HCEC 1CT (cell line): ENCODE measurements at regions not wholly inside any gene's neighbourhood (a gene's known extent, or its start where the extent isn't known, plus 50 kb on each side); places are given as distances from the start of the nearest gene placed in this dataset.

Source experiments
- DNase-seq: peaks from one replicate; pipeline ENCODE4 v3.0.0-alpha.2; 2017

GRCh38 chr1:59135761-59136255, 161.1 kb upstream of the FGGY start:
- no peak for DNase-seq

DNA sequence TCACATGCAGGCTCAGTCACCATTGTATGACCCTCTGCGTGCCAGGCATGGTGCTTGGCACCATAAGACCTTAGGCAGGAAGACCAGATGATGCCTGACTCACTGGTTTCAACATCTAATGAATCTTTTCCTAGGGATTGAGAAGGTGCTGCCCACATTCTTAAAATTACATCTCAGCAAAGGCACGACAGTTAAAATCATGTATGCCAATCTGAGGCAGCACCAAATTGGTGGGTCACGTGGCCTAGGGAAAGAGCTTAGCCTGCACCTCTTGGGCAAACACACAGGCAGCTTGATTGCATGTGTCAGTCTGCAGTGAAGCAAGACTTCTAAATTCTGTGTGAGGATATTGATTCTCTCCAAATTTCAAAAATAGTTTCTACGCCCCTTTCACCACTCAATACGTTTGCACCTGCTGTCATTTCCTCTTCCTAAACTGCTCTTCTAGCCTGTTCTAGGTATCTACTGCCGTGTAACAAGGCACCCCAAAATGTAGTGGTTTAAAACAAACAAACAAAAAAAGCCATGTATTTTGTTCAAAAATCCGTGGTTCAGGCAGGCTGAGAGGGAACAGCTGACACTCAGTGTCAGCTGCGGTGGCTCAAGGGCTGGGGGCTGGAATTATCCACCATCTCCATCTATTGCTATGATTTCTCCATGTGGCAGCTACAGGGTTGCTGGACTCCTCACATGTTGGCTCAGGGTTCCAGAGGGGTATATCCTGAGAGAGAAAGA, 160.2 kb upstream of the FGGY start:
- peak; percentile 58 for DNase-seq

DNA sequence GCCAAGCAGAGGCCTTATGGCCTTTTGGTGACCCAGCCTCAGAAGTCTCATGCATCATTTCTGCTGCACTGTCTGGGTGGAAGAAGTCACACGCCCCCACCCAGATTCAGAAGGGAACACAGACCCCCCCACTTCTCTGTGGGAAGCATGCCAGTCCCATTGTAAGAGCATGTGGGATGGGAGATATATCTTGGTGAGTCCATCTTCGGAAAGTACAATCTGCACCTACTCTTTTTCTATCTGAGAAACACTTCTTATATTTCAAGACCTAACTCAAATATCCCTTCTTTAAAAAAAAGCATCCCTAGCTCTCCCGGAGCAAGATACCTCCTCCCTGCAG, 159.6 kb upstream of the FGGY start:
- no peak for DNase-seq

DNA sequence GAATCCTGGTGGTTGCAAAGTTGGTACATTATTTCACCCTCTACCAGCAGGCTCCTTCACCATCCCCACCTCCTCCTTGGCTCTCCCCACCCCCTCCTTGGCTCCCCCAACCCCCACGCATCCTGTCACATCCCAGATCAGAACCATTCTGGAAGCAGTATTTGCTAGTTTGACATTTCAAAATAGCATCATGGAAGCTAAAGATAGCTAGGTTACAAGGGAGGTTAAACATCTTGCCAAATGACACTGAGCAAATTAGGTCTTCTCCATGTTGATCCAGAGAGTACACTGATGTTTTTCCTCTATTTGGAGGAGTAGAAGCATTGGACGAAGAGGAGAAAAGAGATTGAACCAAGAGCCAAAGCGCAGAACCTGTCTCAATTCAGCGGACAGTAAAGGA, 158.9 kb upstream of the FGGY start:
- no peak for DNase-seq

DNA sequence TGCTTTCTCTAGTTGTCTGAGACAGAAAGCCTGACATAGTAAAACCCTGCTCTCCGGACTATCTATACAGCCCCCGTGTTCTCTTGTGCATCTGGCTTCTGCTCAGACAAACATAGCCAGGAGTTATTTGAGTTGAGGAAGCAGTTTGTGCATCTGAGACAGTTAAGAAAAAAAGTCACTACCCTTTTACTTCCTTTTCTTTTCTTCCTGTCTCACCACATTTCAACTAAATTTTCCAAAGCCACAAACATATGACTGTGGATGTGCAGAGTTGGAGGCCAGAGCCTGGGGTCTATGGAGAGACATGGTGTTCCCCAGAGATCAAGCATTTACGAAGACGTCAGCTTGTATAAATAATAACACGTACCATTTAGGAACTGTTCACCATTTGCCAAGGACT, 158.5 kb upstream of the FGGY start:
- DNase-seq: no peak

GRCh38 chr1:59139396-59139795, 157.5 kb upstream of the FGGY start:
- DNase-seq: no peak

DNA sequence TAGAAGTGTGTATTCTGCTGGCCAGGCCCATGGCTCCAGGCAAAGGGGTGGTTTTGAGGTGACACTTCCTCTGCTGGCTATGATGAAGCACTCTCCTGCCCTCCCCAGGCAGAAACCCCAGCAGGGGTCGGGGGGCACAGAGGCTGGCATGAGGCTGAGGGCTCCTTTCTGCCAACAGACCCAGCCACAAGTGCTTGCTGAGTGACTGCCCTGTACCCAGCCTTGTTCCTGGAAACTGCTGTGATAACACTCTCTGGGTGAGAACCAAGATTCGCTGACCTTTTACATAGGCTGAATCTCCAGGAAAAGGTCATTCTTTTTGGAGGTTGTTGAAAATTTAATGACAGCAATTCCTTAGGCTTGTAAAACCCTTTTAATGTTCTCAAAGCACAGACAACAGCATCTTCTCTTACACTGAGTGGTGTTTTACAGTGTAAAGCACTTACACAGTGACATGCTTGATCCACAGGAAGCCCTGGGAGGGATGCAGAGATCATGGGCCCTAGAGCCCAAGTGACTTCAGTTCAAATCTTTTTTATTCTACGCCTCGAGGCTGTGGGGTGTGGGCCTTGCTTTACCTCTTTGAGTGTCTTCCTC, 155.5 kb upstream of the FGGY start:
- DNase-seq: no peak

DNA sequence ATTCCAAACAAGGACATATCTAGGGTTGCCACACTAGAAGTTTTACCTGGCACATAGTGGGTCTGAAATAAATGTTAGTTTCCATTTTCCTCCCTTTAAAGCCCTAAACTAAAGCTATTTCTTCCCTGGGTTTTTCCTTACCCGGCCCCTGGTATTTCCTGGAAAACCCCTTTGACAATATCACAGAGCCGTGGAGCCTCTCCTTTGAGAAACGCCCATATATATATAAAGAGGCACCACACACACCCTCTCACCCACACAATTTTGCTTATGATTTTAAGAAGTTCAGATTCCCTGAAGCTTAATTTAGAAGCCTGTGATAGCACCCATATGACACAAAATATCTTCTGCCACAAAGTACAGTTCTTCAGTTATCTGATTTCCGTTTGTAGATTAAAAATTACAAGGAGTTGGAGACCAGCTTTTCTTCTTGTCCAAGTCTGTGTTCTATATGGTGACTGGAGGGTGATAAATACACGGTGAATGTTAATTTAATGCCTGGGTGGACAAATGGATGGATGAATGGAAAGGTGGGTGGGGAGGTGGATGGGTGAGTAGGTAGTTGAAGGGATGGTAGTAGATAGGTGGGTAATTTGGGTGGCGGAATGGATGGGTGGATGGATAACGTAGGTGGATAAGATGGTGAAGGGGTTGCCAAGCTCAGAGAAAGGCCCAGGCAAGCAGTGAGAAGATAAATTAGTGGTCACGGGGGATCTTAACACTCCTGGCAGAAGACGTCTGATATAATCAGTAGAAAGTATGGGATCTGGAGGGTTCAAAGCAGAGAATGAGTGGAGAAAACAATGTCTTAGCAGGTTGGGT, 154.4 kb upstream of the FGGY start:
- DNase-seq: no peak

DNA sequence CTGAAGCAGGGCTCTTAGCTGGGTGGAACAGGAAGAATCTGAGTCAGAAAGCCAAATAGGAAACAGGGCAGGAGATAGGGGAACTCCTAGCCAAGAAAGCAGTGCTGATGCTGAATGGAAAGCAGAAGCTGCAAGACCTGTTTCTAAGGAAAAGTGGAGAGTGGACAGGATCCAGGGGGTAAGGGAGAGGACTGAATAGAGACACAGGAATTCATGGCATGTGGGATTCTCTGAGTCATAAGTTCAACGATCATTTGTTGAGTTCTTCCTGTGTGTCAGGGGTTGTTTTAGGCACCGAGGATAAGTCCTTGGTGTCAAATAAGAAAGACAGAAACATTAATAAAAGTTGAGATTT, 153.8 kb upstream of the FGGY start:
- DNase-seq: peak; percentile 98

- peak; percentile 44 for DNase-seq
These were observed 153.1 kb upstream of the FGGY start for GRCh38 chr1:59143811-59144210.

DNA sequence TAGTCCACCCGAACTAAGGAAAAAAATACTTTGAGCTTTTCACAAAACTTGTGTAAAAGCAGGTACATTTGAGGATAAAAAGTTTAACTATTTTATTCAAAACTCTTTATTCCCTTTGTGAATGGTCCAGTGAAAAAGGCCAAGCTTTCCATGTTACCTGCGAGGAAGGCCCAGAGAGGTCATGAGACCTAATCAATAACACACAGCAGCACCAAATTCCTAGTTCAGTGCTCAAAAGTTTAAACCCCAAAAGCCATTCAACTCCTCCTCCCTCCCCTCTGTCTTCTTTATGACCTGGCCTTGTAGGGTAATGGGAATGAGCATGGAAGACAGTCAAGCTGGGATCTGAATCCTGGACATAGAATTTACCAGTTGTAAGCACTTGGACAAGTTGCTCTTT, 151.9 kb upstream of the FGGY start:
- no peak for DNase-seq

GRCh38 chr1:59146056-59146455, 150.8 kb upstream of the FGGY start:
- DNase-seq: no peak

GRCh38 chr1:59146651-59147358, 150.1 kb upstream of the FGGY start:
- DNase-seq: peak; percentile 61

DNA sequence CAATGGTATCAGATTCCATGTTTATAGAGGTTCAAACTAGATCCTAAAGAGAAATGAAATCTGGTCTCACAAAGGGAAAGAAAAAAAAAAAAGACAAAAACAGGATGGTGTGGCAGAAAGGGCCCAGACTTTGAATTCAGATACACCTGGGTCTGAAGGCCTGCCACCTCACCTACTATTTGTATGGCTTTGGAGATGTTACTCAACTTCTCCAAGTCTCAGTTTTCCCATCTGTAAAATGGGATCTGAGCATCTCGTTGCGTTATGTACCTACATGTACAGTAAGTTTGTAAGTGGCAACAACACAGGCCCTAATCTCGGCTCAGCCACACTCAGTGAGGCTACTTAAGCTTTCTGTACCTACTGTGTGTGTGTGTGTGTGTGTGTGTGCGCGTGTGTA, 147.5 kb upstream of the FGGY start:
- no peak for DNase-seq

DNA sequence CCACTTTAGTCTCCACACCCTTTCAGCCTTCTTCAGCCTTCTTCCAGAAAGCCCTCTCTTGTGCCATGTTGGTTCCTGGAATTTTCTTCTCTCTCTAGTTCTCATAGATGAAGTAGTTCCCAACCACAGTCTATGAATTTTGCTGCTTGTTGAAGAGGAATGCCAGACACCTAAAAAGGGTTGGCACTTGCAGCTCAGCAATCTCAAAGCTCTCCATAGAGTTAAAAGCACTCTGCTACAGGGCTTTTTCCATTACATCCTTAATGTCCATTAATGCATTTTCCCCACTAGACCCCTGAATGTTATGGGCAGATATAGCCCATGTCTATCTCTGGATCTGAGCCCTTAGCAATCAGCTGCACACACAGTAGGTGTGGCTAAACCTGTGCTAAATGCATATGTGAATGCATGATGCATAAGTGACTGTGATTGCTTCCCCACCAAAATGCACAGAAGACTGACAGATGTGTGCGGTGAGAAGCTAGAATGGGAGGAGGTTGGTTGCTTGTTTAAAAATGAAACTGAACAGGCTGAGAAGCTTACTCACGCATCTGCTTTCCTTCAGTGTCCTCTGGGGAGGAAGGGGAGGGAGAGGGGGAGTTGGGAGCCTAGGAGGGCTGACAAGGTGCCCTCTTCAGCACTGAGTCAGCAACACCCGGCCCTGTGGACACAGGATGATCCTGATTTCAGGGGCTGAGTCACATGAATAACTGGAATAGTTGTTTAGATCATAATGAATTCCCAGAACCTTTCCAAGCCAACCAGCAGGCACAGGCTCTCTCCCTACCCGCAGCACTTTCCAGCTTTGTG, 146.1 kb upstream of the FGGY start:
- peak; percentile 100 for DNase-seq

- DNase-seq: no peak
These were observed 145.5 kb upstream of the FGGY start for GRCh38 chr1:59151387-59151761.

- peak; percentile 32 for DNase-seq
These were observed 145.0 kb upstream of the FGGY start for GRCh38 chr1:59151860-59152259.

DNA sequence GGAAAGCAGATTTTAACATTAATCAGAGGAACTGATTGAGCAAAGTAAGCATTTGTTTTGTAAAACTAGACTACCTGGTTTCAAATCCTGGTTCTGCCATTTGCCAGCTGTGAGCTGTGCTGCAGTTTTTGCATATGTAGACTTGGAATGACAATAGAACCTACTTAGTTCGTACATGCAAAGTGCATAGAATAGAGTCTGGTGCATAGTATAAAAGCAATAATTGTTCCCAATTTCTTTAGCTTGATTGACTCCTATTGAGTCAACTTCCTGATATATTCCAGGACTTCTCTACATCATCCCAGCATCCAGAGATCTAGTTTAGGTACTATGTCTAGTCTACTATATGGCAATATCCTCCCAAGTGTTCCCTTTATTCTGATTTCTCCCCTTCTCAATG, 144.4 kb upstream of the FGGY start:
- no peak for DNase-seq

- no peak for DNase-seq
These were observed 142.5 kb upstream of the FGGY start for GRCh38 chr1:59154401-59154800.

DNA sequence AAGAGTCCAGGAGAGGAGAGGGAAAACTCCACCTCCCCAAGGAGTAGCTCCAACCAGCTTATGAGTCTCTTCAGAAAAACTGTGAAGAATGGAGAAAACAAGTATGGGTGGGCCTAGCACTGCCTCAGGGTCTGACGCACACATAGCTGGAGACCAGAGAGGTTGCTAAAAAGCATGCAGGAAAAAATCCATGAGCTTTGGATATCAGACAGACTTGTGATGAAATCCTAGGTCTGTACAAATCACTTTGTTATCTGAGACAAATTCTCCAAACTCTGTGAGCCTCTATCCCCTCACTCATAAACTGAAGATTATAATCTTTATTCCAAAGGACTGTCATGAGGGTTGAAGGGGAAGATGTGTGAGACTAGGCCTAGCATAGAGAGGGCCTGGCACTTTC, 141.5 kb upstream of the FGGY start:
- no peak for DNase-seq

GRCh38 chr1:59156051-59156450, 140.8 kb upstream of the FGGY start:
- DNase-seq: no peak

DNA sequence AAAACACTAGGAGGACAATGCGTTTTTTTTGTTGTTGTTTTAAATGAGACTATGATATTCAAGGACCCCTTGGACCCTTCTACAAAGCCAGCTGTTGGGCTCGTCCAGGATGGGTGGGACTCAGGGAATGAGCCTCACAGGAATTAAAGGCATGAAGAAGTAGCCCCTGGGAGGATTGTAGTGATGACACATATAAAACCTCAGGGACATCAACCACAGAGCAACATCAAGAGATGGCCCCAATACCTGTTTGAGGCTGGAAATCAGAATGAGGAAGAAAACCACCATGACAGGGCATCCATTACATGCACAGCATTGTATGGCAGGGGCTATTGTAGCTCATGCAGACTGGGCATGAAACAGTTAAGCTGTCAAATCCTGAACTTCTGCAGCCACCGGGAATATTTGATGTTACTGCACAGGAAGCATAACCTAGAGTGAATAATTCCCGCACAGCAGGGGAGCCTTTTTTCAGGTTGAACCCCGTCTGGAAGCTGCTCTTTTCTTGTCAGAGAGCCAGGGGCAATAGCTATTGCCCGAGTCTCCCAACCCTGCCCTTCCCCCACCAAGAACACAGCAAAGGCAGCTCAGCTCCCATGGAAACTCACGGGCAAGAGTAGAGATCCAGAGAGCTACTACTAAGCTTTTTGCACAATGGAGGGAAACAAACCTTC, 140.2 kb upstream of the FGGY start:
- no peak for DNase-seq
